B cell (primary cell): ENCODE measurements at regions not wholly inside any gene's neighbourhood (a gene's known extent, or its start where the extent isn't known, plus 50 kb on each side); places are given as distances from the start of the nearest gene placed in this dataset.

Experiments
- ATAC-seq: fragments of 200-7000 bp; cut with Tn5 transposase; one replicate; pipeline ENCODE4 v1.10.0; 2021; ENCODE audit warnings: low read depth, mild to moderate bottlenecking, moderate number of reproducible peaks, moderate library complexity
- CTCF ChIA-PET: fragments of 350-600 bp; sonication (Branson Sonifier 250); formaldehyde crosslinking; loops from one replicate; lab custom pipeline; 2021; ENCODE audit warnings: antibody characterized with exemption, inconsistent platforms; lab: Charles Lee
- POLR2A ChIA-PET: fragments of 350-600 bp; sonication (Branson Sonifier 250); formaldehyde crosslinking; loops from one replicate; lab custom pipeline; 2021; ENCODE audit warnings: antibody characterized with exemption; lab: Charles Lee
- DNase-seq: peaks from one replicate; pipeline ENCODE4 v3.0.0; 2013
- H2AFZ ChIP-seq: 2 replicates; pipeline ENCODE4 v1.6.1; 2012; ENCODE audit warnings: mild to moderate bottlenecking, low read depth, low read length; ENCODE audit not compliant: insufficient read depth, poor library complexity, severe bottlenecking
- H3K27ac ChIP-seq, 2 donors: 1 replicate in 1 of 2; 2 replicates in 1 of 2; pipeline ENCODE4 v1.5.1; 2012 to 2013; ENCODE audit warnings: low read length in 2 of 2, mild to moderate bottlenecking in 2 of 2, moderate library complexity in 1 of 2
- H3K27me3 ChIP-seq, 4 experiments: fragments of 200-600 bp in 1 of 4; sonication (generic) in 1 of 4; replicated peaks in 1 of 4; 1 replicate in 2 of 4; 2 replicates in 2 of 4; pipeline versions ENCODE4 v1.6.1 to v1.7.0; 2013 to 2016; ENCODE audit warnings: low read length in 3 of 4, mild to moderate bottlenecking in 2 of 4, mixed read lengths in 1 of 4, moderate library complexity in 1 of 4; ENCODE audit not compliant: insufficient read depth in 4 of 4, control insufficient read depth in 3 of 4; ENCODE audit errors: control extremely low read depth in 1 of 4
- H3K36me3 ChIP-seq, 2 experiments: replicated peaks in 1 of 2; 1 replicate in 1 of 2; 2 replicates in 1 of 2; pipeline versions ENCODE4 v1.6.1 to v1.7.1; 2013; ENCODE audit warnings: low read length in 1 of 2; ENCODE audit not compliant: insufficient read depth in 2 of 2, control insufficient read depth in 1 of 2; ENCODE audit errors: control extremely low read depth in 1 of 2, extremely low read depth in 1 of 2
- H3K4me1 ChIP-seq, 2 donors: fragments of 200-600 bp in 1 of 2; sonication (generic) in 1 of 2; 1 replicate in 1 of 2; 2 replicates in 1 of 2; pipeline versions ENCODE4 v1.5.1 to v1.6.1; 2013 to 2017; ENCODE audit warnings: low read length in 2 of 2; ENCODE audit not compliant: control insufficient read depth in 2 of 2, insufficient read depth in 2 of 2
- H3K4me2 ChIP-seq: replicated peaks from 2 replicates; pipeline ENCODE3; 2012; ENCODE audit warnings: mild to moderate bottlenecking, low read depth, low read length; ENCODE audit not compliant: poor library complexity, severe bottlenecking
- H3K4me3 ChIP-seq, 5 experiments: fragments of 200-600 bp in 1 of 5; sonication (generic) in 1 of 5; 1 replicate in 3 of 5; 2 replicates in 2 of 5; pipeline versions ENCODE4 v1.5.1 to v1.7.0; 2011 to 2016; ENCODE audit warnings: low read length in 4 of 5, mild to moderate bottlenecking in 4 of 5, low read depth in 2 of 5, control low read depth in 1 of 5, moderate library complexity in 1 of 5; ENCODE audit not compliant: insufficient read depth in 1 of 5; ENCODE audit errors: control extremely low read depth in 1 of 5, extremely low read depth in 1 of 5
- H3K79me2 ChIP-seq: fragments of 200-600 bp; sonication (generic); one replicate; pipeline ENCODE4 v1.6.0; 2016; ENCODE audit warnings: low read length; ENCODE audit not compliant: control insufficient read depth, insufficient read depth
- H3K9ac ChIP-seq: fragments of 200-600 bp; sonication (generic); 2 replicates; pipeline ENCODE4 v1.6.1; 2017; ENCODE audit warnings: mild to moderate bottlenecking, low read length, moderate library complexity
- H3K9me3 ChIP-seq, 3 donors: one replicate each; pipeline versions ENCODE4 v1.6.1 to v1.7.1; 2013; ENCODE audit warnings: low read length in 2 of 3; ENCODE audit not compliant: control insufficient read depth in 2 of 3, insufficient read depth in 1 of 3; ENCODE audit errors: control extremely low read depth in 1 of 3
- H4K20me1 ChIP-seq: 2 replicates; pipeline ENCODE4 v1.6.0; 2012; ENCODE audit warnings: mild to moderate bottlenecking, low read length; ENCODE audit not compliant: insufficient read depth, control insufficient read depth, poor library complexity, severe bottlenecking
- H3K27ac Mint-ChIP-seq: one replicate; pipeline ENCODE4 v1.8.0; 2021; ENCODE audit warnings: mixed read lengths
- H3K27me3 Mint-ChIP-seq: one replicate; pipeline ENCODE4 v1.8.0; 2021; ENCODE audit warnings: mixed read lengths
- H3K4me1 Mint-ChIP-seq: one replicate; pipeline ENCODE4 v1.8.0; 2021; ENCODE audit warnings: mixed read lengths
- H3K4me3 Mint-ChIP-seq: one replicate; pipeline ENCODE4 v1.8.0; 2021; ENCODE audit warnings: mixed read lengths
- H3K9me3 Mint-ChIP-seq: one replicate; pipeline ENCODE4 v1.8.0; 2022; ENCODE audit warnings: mixed read lengths; ENCODE audit not compliant: insufficient read depth
- EZH2 ChIP-seq: IDR thresholded peaks from 2 replicates; pipeline ENCODE4 v1.6.1; 2012; ENCODE audit warnings: borderline replicate concordance, low read depth, mild to moderate bottlenecking, moderate library complexity, low read length; ENCODE audit not compliant: insufficient read depth, poor library complexity, severe bottlenecking
- WGBS: methylation state at CpG from one replicate; pipeline ENCODE4 v1.1.5; 2013; ENCODE audit warnings: missing lambda C conversion rate; ENCODE audit not compliant: insufficient coverage; 5-methylcytosine and 5-hydroxymethylcytosine counted together
- intact Hi-C: fragments of 100-400 bp; cut with micrococcal nuclease; formaldehyde crosslinking; loops from one replicate; pipeline ENCODE4 v1.10.0; 2022
- TF ChIP-seq, protein P1 (sequence below): fragments of 200-600 bp; IDR thresholded peaks from one replicate; pipeline ENCODE4 v1.8.0; 2022; ENCODE audit warnings: antibody characterized with exemption, mild to moderate bottlenecking

DNA sequence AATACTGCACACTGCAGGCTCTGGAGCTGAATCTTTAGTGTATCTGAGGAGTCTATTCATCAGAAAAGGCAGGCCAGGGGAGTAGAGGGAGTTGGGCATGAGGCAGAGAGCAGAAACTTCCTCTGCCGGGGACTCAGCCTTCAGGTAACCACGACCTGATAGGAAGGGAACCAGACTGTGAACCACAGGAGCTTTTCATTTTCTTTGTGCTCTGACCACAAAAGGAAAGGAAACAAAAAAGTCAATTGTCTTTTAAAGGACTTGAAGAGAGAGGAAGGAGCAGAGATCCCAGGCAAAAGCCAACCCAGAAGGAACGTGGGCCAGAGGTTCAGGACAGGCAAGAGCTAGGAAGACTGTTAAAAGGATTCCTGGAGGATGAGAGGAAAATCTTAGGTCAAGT is 573.3 kb downstream of the EPHB1 start:
- TF ChIP-seq, protein P1, sequence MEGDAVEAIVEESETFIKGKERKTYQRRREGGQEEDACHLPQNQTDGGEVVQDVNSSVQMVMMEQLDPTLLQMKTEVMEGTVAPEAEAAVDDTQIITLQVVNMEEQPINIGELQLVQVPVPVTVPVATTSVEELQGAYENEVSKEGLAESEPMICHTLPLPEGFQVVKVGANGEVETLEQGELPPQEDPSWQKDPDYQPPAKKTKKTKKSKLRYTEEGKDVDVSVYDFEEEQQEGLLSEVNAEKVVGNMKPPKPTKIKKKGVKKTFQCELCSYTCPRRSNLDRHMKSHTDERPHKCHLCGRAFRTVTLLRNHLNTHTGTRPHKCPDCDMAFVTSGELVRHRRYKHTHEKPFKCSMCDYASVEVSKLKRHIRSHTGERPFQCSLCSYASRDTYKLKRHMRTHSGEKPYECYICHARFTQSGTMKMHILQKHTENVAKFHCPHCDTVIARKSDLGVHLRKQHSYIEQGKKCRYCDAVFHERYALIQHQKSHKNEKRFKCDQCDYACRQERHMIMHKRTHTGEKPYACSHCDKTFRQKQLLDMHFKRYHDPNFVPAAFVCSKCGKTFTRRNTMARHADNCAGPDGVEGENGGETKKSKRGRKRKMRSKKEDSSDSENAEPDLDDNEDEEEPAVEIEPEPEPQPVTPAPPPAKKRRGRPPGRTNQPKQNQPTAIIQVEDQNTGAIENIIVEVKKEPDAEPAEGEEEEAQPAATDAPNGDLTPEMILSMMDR = no peak
- TF ChIP-seq EZH2 = no peak
- POLR2A ChIA-PET = no interaction called here
- ATAC-seq (no peak), DNase-seq (no peak)
- Histone ChIP-seq H3K4me1 (no peaks in the 10 kb centered on the region), H3K4me3 (no peak overlapping the region), H3K9me3 (no peaks in the 10 kb centered on the region), H3K9ac (no peak overlapping the region), H3K27me3 (no peaks in the 10 kb centered on the region), H3K36me3 (no peaks in the 10 kb centered on the region), H2AFZ (no peak overlapping the region), H3K79me2 (no peaks in the 10 kb centered on the region), H3K4me2 (no peak overlapping the region), H4K20me1 (no peaks in the 10 kb centered on the region), H3K27ac (no peak overlapping the region)
- CTCF ChIA-PET = no interaction called here
- 0% methylated on average over 3 of the region's 3 CpGs for WGBS
- Mint-ChIP-seq H3K27me3 (no peaks in the 10 kb centered on the region), H3K27ac (no peak overlapping the region), H3K4me1 (no peaks in the 10 kb centered on the region), H3K9me3 (peaks cover 3% of the 10 kb centered on the region), H3K4me3 (no peak overlapping the region)
- intact Hi-C loops = no loop called here

DNA sequence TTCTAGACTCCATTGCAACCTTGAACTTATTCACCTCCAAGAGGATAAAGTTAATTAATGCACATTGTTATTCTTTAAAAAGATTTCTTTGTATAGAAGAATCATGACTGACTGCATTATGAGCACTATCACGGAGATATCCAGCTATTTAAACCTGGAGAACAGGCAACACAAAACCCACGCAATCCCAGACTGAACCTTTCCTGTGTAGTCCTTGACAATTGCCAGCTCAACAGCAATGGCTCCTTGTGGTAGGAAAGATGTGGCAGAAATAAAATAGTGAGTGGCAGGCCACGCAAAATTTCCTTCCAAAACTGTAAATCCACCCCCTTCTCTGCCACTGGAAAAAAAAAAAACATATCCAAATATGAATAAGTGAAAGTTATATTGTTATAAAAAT is 573.7 kb downstream of the EPHB1 start:
- Histone ChIP-seq H3K27ac (no peak overlapping the region), H3K36me3 (no peaks in the 10 kb centered on the region), H3K9me3 (peaks cover 0 to under 1% (median 0%) of the 10 kb centered on the region in 3 donors), H3K9ac (no peak overlapping the region), H2AFZ (no peak overlapping the region), H3K4me3 (no peak overlapping the region), H3K4me2 (no peak overlapping the region), H3K4me1 (no peaks in the 10 kb centered on the region), H3K79me2 (no peaks in the 10 kb centered on the region), H3K27me3 (no peaks in the 10 kb centered on the region), H4K20me1 (no peaks in the 10 kb centered on the region)
- no peak for ATAC-seq
- H3K9me3 Mint-ChIP-seq = peaks cover 3% of the 10 kb centered on the region
- H3K4me1 Mint-ChIP-seq = no peaks in the 10 kb centered on the region
- intact Hi-C loops = no loop called here
- CTCF ChIA-PET = no interaction called here
- H3K4me3 Mint-ChIP-seq = no peak overlapping the region
- TF ChIP-seq, protein P1 = no peak
- TF ChIP-seq EZH2 = no peak
- DNase-seq = no peak
- no peaks in the 10 kb centered on the region for H3K27me3 Mint-ChIP-seq
- POLR2A ChIA-PET = no interaction called here
- no CpG with 5 or more reads among the region's 3 CpGs for WGBS
- no peak overlapping the region for H3K27ac Mint-ChIP-seq
